Activated CD4-positive, alpha-beta T cell treated with anti-CD3 and anti-CD28 coated beads, Interleukin-2, amount 10 ng/mL, durations not matched to agents 7 days and 5 days (primary cell): ENCODE measurements at regions not wholly inside any gene's neighbourhood (a gene's known extent, or its start where the extent isn't known, plus 50 kb on each side); places are given as distances from the start of the nearest gene placed in this dataset.
"Not testable (repeated sequence)": the region's sequence is repeated elsewhere in the genome, so short reads cannot be mapped to it uniquely, and the experiment has no call there.

Experiments
- CTCF ChIA-PET: fragments of 350-600 bp; sonication (Branson Sonifier 250); formaldehyde crosslinking; loops from one replicate; lab custom pipeline; 2021; ENCODE audit warnings: antibody characterized with exemption; lab: Charles Lee
- POLR2A ChIA-PET: fragments of 350-600 bp; sonication (Branson Sonifier 250); formaldehyde crosslinking; loops from one replicate; lab custom pipeline; 2021; ENCODE audit warnings: antibody characterized with exemption; lab: Charles Lee
- DNase-seq: peaks from one replicate; pipeline ENCODE4 v3.0.0-alpha.2; 2020
- H3K27ac Mint-ChIP-seq: one replicate; pipeline ENCODE4 v1.8.0; 2021; ENCODE audit warnings: mild to moderate bottlenecking, moderate library complexity, mixed read lengths
- H3K27me3 Mint-ChIP-seq: one replicate; pipeline ENCODE4 v1.8.0; 2021; ENCODE audit warnings: mixed read lengths
- H3K36me3 Mint-ChIP-seq: one replicate; pipeline ENCODE4 v1.8.0; 2021; ENCODE audit warnings: low read depth, mixed read lengths
- H3K4me1 Mint-ChIP-seq: one replicate; pipeline ENCODE4 v1.8.0; 2021; ENCODE audit warnings: mixed read lengths
- H3K4me3 Mint-ChIP-seq: one replicate; pipeline ENCODE4 v1.8.0; 2021; ENCODE audit warnings: mild to moderate bottlenecking, moderate library complexity, mixed read lengths
- H3K9me3 Mint-ChIP-seq: one replicate; pipeline ENCODE4 v1.8.0; 2021; ENCODE audit warnings: mixed read lengths

DNA sequence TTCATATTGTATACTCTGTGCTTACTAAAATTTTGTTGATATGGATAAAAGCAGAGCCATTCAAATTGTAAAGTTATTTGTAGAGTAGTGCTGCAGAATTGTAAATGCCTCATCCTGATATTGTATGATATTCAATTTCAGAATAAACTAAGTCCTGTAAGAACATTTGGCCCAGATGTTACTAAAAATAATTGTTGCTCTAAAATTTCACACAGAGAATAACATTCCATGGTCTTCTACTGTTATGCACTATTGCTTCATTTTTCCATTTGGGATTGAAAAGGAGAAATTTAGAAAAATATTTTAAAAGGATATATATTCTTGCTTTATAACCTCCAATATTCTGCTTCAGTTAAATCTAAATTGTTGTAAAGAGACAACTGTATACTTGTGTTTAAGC lies 195.6 kb downstream of the LARP7 start:
- Mint-ChIP-seq H3K27ac (no peak overlapping the region), H3K4me1 (no peaks in the 10 kb centered on the region), H3K27me3 (peaks cover 3% of the 10 kb centered on the region), H3K9me3 (peaks cover 7% of the 10 kb centered on the region), H3K36me3 (no peaks in the 10 kb centered on the region), H3K4me3 (no peak overlapping the region)
- ChIA-PET POLR2A (no interaction called here), CTCF (no interaction called here)
- DNase-seq = no peak

DNA sequence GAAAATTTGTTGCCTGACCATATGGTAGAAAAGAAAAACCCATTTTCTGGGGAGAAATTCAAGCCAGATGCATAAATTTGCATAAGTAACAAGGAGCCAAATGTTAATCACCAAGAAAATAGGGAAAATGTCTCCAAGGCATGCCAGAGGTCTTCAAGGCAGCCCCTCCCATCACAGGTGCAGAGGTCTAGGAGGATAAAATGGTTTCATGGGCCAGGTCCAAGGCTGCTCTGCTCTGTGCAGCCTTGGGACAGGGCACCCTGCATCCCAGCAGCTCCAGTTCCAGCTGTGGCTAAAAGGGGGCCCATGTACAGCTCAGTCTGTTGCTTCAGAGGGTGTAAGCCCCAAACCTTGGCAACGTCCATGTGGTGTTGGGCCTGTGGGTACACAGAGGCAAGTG lies 200.0 kb downstream of the LARP7 start:
- DNase-seq = no peak
- H3K27me3 Mint-ChIP-seq = peaks cover 3% of the 10 kb centered on the region
- no peaks in the 10 kb centered on the region for H3K4me1 Mint-ChIP-seq
- H3K9me3 Mint-ChIP-seq = peaks cover 4% of the 10 kb centered on the region
- H3K36me3 Mint-ChIP-seq = no peaks in the 10 kb centered on the region
- H3K27ac Mint-ChIP-seq = no peak overlapping the region
- ChIA-PET CTCF (no interaction called here), POLR2A (no interaction called here)
- no peak overlapping the region for H3K4me3 Mint-ChIP-seq

DNA sequence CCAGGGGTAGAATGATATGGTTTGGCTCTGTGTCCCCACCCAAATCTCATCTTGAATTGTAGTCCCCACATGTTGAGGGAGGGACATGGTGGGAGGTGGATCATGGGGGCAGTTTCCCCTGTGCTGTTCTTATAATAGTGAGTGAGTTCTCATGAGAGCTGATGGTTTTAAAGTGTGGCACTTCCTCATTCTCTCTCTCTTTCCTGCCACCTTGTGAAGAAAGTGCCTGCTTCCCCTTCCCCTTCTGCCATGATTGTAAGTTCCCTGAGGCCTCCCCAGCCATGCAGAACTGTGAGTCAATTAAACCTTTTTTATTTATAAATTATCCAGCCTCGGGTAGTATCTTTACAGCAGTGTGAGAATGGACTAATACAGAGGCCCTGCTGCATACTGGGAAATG lies 201.1 kb downstream of the LARP7 start:
- H3K27me3 Mint-ChIP-seq, POLR2A ChIA-PET, H3K9me3 Mint-ChIP-seq, CTCF ChIA-PET, H3K27ac Mint-ChIP-seq, H3K36me3 Mint-ChIP-seq, DNase-seq, H3K4me1 Mint-ChIP-seq, H3K4me3 Mint-ChIP-seq: not testable (repeated sequence)

DNA sequence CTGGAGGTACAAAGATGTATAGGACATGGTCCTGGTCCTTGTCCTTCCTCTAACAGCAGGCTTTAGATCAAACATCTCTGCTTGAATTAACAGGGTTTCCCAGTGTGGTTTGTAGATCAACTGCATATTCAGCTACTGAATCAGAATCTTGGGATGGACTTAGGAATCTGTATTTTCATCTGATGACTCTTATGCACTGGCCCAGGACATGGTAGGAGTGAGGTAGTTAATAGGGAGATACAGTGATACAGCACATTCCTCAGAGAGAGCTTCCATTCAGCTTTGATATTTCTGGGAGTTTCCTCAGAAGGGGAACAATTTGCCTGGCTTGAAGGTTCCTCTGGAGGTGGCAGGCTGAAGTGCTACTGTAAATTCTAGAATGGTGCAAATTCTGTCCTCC lies 203.1 kb downstream of the LARP7 start:
- peaks cover 2% of the 10 kb centered on the region for H3K9me3 Mint-ChIP-seq
- H3K27ac Mint-ChIP-seq = no peak overlapping the region
- peaks cover 3% of the 10 kb centered on the region for H3K27me3 Mint-ChIP-seq
- ChIA-PET CTCF (no interaction called here), POLR2A (no interaction called here)
- H3K4me1 Mint-ChIP-seq = no peaks in the 10 kb centered on the region
- H3K36me3 Mint-ChIP-seq = no peaks in the 10 kb centered on the region
- H3K4me3 Mint-ChIP-seq = no peak overlapping the region
- DNase-seq = no peak

DNA sequence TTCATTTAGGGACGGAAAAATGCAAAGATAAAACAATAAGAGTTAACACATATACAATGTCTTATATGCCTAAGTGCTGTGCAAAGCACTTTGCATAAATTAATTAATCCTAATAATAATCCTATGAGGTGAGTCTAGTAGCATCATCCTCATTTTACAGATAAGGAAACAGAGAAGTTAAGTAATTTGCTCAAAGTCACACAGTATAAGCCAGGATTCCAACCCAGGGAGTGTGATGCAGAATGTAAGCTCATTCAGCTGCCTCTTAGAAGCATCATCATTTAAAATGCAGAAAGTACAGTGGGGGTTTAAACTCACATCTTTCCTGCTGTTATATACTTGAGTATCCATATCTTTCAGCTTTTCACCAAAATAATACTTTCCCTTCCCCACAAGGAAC lies 203.7 kb downstream of the LARP7 start:
- Mint-ChIP-seq H3K4me3 (no peak overlapping the region), H3K9me3 (peaks cover 2% of the 10 kb centered on the region), H3K36me3 (no peaks in the 10 kb centered on the region), H3K27ac (no peak overlapping the region), H3K27me3 (peaks cover 3% of the 10 kb centered on the region), H3K4me1 (no peaks in the 10 kb centered on the region)
- no peak for DNase-seq
- ChIA-PET CTCF (no interaction called here), POLR2A (no interaction called here)

DNA sequence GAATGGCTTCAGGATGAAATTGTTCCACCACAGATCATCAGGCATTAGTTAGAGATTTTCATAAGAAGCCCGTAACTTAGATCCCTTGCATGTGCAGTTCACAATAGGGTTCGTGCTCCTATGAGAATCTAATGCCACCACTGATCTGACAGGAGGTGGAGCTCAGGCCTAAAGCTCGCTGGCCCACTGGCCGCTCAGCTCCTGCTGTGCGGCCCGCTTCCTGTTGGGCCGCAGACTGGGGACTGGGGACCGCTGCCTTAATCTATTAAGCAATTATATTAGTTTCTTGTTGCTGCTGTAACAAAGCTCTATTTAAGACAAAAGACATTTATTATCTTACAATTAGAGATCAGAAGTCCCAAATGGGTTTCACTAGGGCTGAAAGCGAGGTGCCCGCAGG lies 205.6 kb downstream of the LARP7 start:
- POLR2A ChIA-PET = no interaction called here
- Mint-ChIP-seq H3K36me3 (no peaks in the 10 kb centered on the region), H3K4me3 (no peak overlapping the region), H3K27me3 (no peaks in the 10 kb centered on the region), H3K9me3 (no peaks in the 10 kb centered on the region), H3K27ac (no peak overlapping the region), H3K4me1 (peaks cover 4% of the 10 kb centered on the region)
- no peak for DNase-seq
- CTCF ChIA-PET = no interaction called here

DNA sequence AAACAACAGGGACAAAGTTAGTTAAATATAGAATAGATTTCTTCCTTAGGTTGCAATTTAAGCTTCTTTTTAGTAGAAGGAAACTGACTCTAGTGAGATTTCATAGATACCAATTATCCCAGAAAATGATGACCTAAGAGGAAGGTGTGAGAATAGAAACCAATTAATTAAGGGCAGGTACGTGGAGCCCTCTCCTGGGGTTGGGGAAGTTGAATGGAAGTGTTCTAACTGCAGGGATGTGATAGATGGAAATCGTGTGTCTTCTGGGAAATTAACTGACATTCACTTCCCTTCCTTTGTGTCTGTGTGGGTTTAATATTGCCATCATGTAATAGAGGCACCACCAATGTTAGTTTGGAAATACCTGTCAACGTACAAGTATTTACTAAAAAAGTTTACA lies 204.1 kb upstream of the ANK2 start:
- Mint-ChIP-seq H3K4me3 (no peak overlapping the region), H3K9me3 (no peaks in the 10 kb centered on the region), H3K27ac (no peak overlapping the region), H3K27me3 (no peaks in the 10 kb centered on the region), H3K36me3 (no peaks in the 10 kb centered on the region), H3K4me1 (peaks cover 4% of the 10 kb centered on the region)
- POLR2A ChIA-PET = no interaction called here
- DNase-seq = no peak
- CTCF ChIA-PET = no interaction called here

DNA sequence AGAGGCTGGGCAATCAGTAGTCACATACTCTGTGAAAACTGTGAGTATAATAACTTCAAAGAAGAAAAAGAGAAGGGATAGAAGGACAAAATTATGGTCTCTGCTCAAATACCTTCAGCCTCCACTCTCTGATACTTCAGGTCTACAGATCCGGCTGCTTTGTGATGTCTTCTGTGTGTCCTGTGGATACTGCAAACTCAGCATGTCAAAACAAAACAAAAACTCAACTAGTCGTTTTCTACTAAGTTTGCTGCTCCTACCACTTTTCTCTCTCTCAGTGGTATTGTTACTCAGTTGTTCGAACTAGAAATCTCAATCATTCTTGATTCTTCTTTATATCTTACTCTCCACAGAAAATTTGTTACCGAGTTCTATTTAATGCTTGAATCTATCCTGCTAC lies 202.4 kb upstream of the ANK2 start:
- POLR2A ChIA-PET = no interaction called here
- Mint-ChIP-seq H3K4me3 (no peak overlapping the region), H3K4me1 (peaks cover 4% of the 10 kb centered on the region), H3K27ac (no peak overlapping the region), H3K27me3 (no peaks in the 10 kb centered on the region), H3K36me3 (no peaks in the 10 kb centered on the region), H3K9me3 (no peaks in the 10 kb centered on the region)
- no peak for DNase-seq
- CTCF ChIA-PET = no interaction called here

DNA sequence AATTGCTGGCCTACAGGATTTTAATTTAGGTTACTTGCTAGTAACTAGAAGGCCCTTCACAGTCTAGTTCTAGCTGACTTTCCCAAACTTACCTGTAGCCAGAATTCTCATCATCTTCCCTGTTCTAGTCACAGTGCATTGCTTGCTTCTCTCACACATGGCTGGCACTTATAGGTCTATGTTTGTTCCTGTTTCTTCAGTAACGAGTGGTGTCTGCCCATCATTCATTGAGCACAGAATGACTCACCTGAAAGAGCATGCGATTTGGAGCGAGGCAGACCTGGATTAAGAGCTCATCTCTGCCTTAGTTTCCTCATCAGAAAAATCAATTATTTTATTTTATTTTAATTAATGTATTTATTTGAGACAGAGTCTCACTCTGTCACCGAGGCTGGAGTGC lies 201.7 kb upstream of the ANK2 start:
- Mint-ChIP-seq H3K27ac (no peak overlapping the region), H3K9me3 (no peaks in the 10 kb centered on the region), H3K36me3 (no peaks in the 10 kb centered on the region), H3K27me3 (no peaks in the 10 kb centered on the region), H3K4me1 (peaks cover 4% of the 10 kb centered on the region), H3K4me3 (no peak overlapping the region)
- POLR2A ChIA-PET = no interaction called here
- DNase-seq = no peak
- CTCF ChIA-PET = no interaction called here

DNA sequence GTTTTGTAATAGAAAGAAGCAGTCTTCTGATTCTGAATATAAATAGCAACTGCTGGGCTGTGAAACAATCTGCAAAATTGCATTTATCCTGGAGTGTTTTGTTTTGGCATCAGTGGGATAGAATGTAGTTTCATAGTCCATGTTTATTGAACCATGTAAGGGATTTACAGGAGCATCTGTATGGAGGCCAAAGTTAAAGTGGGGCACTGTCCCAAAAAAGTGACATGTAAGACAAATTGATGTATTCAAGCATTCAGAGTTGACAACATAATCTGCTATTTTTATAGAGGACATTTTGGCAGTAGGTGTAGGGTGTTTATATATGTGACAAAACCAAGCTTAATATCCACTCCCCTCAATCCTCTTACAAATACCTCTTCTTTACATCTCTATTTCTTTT lies 200.5 kb upstream of the ANK2 start:
- Mint-ChIP-seq H3K36me3 (no peaks in the 10 kb centered on the region), H3K27me3 (no peaks in the 10 kb centered on the region), H3K27ac (no peak overlapping the region), H3K9me3 (no peaks in the 10 kb centered on the region), H3K4me3 (no peak overlapping the region), H3K4me1 (peaks cover 4% of the 10 kb centered on the region)
- ChIA-PET POLR2A (no interaction called here), CTCF (no interaction called here)
- DNase-seq = no peak

DNA sequence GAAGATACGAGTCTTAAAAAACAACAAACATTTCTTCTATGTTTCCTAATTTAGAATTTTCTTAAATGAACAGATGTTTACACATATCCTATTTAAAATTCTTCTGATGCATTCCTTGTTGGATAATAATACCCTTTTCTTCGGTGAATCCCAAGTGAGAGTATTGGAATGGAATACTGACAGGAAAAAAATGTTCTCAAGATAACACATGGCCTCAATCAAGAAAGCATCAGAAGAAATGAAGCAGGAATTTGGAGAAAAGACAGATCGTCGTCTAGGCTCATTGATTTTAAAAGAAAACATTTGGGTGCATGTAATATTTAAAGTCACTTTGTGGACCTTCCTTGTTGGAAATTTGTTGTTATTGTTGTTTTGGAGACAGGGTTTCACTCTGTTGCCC lies 196.9 kb upstream of the ANK2 start:
- DNase-seq = no peak
- H3K27ac Mint-ChIP-seq = no peak overlapping the region
- no peaks in the 10 kb centered on the region for H3K9me3 Mint-ChIP-seq
- no peaks in the 10 kb centered on the region for H3K4me1 Mint-ChIP-seq
- H3K36me3 Mint-ChIP-seq = no peaks in the 10 kb centered on the region
- peaks cover 3% of the 10 kb centered on the region for H3K27me3 Mint-ChIP-seq
- ChIA-PET POLR2A (no interaction called here), CTCF (no interaction called here)
- no peak overlapping the region for H3K4me3 Mint-ChIP-seq

DNA sequence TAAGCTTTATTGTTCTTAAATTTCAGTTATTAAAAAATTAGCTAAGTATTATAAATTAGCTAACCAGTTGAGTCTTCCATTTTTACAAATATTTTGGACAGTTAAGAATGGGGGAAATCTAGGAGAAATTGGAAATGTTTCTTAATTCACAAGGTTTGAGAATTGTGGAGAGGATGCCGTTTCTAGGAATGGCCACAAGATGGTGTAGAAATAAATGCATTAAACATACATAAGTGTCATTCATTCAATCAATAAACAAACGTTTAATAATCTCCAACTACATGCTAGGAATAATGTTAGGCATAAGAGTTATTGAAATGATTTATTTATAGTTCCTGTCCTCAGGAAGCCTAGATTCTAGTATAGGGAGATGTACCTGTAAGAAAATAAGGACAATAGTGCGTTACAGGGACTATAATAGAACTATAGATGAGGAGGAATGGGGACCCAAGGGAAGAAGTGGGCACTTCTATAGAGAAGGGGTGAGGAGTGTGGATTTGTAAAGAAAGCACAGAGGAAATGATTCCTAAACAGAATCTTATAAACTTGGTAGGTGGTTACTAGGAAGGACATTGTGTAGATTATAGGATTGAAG lies 195.7 kb upstream of the ANK2 start:
- Mint-ChIP-seq H3K4me3 (no peak overlapping the region), H3K9me3 (no peaks in the 10 kb centered on the region), H3K36me3 (no peaks in the 10 kb centered on the region), H3K27ac (no peak overlapping the region), H3K27me3 (peaks cover 3% of the 10 kb centered on the region), H3K4me1 (no peaks in the 10 kb centered on the region)
- POLR2A ChIA-PET = no interaction called here
- no peak for DNase-seq
- CTCF ChIA-PET = no interaction called here

DNA sequence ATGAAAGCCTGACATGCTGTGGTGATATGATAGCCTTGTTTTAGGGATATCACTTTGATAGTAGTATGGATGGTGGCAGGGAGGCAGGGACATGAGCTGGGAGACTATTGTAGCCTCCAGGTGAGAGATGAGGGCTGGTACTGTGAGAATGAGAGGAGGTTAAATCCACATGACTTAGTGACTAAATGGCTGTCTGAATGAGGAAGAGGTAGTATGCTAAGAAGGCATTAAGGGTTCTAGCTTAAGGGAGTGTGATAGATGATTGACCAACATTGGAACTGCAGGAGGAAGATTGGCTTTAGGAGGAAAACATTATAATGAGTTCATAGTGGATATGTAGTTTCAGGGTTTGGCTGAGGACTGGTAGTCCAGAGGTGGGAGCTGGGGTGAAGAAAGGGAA lies 195.0 kb upstream of the ANK2 start:
- POLR2A ChIA-PET = no interaction called here
- no peak overlapping the region for H3K4me3 Mint-ChIP-seq
- H3K36me3 Mint-ChIP-seq = no peaks in the 10 kb centered on the region
- H3K27ac Mint-ChIP-seq = no peak overlapping the region
- H3K9me3 Mint-ChIP-seq = no peaks in the 10 kb centered on the region
- H3K4me1 Mint-ChIP-seq = no peaks in the 10 kb centered on the region
- no peak for DNase-seq
- CTCF ChIA-PET = no interaction called here
- peaks cover 3% of the 10 kb centered on the region for H3K27me3 Mint-ChIP-seq

DNA sequence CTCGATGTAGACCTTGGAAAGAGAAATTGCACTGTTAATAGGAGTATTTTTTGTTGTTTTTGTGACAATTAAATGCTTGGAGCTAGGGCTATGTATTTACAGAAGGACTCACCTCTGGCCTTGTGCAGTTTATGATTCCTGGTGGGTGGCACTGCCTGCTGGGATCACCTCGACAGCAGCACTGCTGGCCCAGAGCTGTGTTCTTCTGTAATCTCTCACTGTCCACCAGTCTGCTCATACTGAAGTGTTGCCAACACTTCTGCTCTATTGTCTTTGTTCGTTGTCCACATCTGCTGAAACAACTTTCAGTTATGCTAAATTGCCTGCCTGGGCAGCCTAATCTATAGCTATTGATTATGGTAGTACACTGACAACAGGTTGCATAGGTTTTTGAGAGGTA lies 194.4 kb upstream of the ANK2 start:
- no peaks in the 10 kb centered on the region for H3K4me1 Mint-ChIP-seq
- H3K36me3 Mint-ChIP-seq = no peaks in the 10 kb centered on the region
- peaks cover 6% of the 10 kb centered on the region for H3K27me3 Mint-ChIP-seq
- H3K4me3 Mint-ChIP-seq = no peak overlapping the region
- ChIA-PET POLR2A (no interaction called here), CTCF (no interaction called here)
- DNase-seq = no peak
- H3K27ac Mint-ChIP-seq = no peak overlapping the region
- H3K9me3 Mint-ChIP-seq = no peaks in the 10 kb centered on the region
